Inflammatory macrophage (primary cell): ENCODE measurements at regions not wholly inside any gene's neighbourhood (a gene's known extent, or its start where the extent isn't known, plus 50 kb on each side); places are given as distances from the start of the nearest gene placed in this dataset.
"Not testable (repeated sequence)": the region's sequence is repeated elsewhere in the genome, so short reads cannot be mapped to it uniquely, and the experiment has no call there.

Experiments used
- DNase-seq, 2 donors: peaks; one replicate each; pipeline ENCODE4 v3.0.0-alpha.2; 2020 to 2022

DNA sequence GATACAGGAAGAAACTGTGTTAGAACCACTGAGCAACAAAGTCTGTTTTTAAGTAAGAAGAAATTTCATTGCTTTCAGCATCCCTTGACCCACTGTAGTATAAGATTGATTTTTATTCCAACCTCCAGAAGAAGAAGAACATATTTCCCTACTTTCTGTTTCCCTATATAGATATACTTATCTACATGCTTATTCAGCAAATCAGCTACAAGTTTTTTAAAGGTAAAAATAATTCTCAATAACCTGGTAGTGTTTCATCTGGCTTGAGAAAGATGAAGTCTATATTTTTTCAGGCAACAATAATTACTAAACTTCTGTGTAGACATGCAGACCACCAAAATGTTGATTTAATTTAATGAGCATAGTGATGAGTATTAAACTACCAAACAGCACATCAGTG is 201.0 kb downstream of the OSTF1 start:
- no peak for DNase-seq

DNA sequence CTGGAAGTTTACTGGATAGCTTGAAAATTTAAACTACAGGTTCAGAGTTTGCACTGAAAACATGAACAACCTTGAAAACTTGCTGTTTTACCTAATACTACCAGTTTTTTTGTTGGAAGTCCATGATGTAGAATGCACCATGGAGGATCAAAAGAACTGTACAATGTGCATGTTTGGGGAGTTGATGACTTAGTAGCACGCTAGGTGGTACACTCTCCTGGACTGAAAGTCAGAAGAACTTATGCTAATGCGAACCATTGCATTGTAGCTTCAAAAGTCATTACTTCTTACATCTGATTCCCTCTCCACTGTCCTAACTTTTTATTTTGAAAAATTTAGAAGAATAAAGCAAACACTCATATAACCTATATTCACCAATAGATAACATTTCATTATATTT is 211.0 kb downstream of the OSTF1 start:
- no peak for DNase-seq

DNA sequence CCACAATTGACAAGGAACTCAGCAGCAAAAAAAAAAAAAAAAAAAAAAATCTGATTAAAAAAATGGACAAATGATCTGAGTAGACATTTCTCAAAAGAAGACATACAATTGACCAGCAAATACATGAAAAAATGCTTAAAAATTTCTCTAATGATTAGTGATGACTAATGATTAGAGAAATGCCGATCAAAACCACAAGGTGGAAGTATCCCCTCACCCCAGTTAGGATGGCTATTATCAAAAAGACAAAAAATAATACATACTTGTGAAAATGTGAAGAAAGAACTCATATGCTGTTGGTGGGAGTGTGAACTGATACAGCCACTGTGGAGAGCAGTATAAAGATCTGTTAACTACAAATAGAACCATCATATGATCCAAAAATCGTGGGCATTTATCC is 245.3 kb downstream of the OSTF1 start:
- no peak for DNase-seq

DNA sequence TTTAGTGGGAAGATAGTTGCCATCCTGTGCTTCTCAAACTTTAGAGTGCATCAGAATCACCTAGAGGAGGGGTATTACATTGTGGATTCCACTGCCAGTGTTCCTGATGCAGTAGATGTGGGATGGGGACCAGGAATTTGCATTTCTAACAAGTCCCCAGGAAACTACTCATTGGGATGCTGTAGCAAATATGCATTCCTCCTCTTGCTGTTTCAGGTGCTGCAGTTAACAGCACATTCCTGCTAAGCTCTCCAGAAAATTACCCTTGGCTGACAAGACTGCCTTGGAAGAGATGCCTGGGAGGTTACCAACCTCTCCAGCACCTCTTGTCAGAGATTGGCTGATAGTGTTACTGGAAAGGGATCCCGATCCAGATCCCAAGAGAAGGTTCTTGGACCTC is 270.5 kb downstream of the OSTF1 start:
- DNase-seq, result no peak

DNA sequence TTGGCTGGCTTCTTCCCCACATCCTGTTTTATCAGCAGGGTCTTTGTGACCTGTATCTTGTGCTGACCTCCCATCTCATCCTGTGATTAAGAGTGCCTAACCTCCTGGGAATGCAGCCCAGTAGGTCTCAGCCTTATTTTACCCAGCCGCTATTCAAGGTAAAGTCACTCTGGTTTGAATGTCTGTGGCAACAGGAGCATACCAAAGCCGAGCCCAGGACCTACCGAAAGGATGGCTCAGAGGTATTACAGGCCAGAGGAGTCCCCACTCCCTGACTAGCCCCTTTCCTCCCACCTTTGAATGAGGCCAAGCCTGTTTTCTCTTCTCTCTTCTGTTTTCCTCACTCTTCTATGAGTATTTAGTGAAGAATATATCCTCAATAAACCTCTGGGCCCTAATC is 271.3 kb downstream of the OSTF1 start:
- DNase-seq, result no peak

DNA sequence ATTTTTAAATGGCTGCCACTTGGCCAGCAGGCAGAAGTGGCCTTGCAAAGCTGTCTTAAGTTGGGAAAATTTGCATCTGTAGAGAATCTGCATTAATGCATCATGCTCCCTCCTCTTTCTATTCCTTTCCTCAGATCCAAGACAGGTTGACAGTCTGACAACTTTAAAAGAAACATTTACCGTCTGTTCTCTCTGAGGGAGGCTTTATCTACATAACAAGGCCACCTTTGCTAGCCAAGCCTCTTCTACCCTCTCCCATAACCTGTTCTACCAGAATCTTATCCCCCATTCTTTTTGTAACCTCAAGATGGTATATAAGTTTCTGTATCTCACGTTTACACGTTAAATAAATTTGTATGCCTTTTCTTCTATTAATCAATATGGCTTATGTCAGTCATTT is 271.9 kb downstream of the OSTF1 start:
- DNase-seq, result no peak

DNA sequence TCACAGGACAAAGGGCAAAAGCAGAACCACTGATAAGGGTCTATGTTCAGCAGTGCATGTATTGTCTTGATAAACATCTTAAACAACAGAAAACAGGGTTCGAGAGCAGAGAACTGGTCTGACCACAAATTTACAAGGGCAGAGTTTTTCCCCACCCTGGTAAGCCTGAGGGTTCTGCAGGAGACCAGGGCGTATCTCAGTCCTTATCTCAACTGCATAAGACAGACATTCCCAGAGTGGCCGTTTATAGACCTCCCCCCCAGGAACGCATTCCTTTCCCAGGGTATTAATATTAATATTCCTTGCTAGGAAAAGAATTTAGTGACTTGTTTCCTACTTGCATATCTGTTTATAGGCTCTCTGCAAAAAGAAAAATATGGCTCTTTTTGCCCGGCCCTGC is 274.1 kb downstream of the OSTF1 start:
- DNase-seq, result not testable (repeated sequence)

DNA sequence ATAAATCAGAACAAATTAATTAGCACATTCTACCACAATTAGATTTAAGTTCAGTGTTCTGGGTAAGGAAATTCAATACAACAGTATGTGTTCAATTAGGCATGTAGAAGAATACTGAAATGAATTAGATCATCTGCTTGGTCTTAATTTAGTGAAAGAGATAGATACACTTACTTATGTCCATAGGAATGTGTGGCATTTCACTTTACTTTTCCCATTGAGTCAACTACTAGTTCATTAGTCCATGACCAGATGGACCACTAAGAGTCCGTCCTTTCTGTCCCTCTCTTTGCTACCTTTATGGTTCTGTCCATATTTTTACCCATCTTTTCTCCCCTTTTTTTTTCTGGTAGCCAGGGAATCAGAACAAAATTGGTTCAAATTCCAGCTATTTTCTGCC is 276.9 kb downstream of the OSTF1 start:
- DNase-seq, result no peak

DNA sequence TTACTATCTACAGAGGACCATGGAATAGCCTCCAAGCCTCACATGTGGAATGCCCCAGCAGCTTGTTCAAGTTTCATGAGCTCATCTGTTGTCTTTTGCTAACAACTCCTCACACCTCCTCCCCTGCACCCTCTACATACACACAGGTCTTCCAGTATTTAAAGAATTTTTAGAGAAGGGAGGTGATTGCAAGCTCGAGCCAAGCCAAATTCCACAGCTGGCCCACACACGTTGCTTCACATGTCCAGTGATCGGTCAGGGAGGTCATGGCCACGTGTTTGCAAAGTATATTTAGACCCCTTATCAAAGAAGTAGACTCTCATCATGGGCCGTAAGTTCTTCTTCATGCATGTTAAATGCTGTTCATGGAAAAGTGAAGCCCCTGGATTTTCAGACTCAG is 281.7 kb downstream of the OSTF1 start:
- no peak for DNase-seq

DNA sequence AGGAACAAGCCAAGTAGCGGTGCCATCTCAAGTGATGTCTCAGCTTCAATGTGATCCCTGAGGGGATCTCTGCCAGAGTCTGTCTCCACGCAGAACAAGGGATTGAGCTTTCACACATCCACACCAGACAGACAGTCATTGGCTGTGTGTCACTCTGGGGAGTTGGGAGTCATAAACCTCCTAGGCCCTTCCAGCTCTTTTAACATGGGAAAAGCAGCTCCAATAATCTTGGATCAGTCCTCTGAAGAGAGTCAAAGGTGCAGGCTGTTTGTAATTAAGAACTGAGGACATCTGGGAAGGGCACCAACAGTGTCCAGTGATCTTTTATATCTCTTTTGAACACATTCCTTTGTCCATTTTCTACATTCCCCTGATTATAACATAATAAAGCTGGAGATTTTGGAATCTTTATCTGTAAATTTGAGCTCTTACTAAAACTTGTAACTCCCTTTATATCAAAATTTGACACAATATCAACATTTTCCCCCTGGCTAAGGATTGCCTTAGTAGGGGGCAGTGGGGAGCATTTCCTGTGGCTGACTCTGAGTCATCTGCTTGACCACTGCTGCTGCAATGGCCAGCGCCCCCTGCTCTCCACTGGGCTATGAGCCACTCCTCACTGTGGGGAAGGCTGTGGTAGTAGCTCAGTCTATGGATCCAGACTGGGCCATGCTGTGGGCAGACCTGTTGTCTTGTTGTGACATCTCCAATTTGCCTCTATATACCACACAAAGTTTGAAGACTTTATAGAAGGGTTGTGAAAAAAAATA is 284.4 kb downstream of the OSTF1 start:
- DNase-seq, result no peak

DNA sequence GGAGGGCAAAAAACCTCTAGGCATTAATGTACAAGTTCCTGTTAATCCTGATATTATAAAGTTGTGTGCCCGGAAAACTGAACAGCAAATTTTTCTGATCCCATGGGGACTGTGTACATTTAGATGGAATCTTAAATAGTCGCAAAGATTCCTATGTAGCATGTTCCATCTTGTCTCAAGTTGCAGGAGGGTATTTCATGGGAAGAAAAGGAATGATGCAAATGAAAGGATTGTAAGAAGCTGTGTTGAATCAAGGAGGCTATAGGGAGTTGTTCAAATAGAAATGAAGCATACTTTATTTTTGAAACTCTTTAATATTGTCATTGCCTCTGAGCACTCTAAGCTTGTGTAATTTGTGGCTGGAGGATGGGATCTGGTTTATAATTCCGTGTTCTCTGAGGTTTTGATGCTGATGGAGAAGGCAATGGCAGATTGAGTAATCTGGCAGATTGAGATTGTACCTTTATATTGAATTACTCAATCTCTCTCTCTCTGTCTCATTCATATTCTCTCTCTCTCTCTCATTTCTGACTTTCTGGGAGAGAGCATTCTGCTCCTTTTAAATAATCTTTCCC is 288.5 kb downstream of the OSTF1 start:
- no peak for DNase-seq

DNA sequence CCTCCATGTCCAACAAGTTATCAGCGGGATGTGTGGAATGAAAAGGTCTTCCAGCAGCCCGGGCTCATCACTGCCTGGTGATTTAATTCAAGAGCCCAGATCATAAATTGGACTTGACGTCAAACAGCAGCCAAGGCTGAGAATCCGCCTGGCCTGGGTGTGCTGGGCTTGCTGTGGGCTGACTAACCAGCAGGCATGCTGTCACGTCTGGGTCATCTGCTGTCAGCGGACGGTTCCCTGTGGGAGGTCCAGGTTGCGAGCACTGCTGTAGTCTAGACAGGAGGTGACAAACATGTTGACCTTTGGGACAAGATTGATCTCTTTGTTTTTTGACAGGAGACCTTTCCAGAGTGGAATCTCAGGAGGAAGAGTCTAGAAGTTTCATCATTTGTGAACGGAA is 289.7 kb downstream of the OSTF1 start:
- DNase-seq, result no peak

DNA sequence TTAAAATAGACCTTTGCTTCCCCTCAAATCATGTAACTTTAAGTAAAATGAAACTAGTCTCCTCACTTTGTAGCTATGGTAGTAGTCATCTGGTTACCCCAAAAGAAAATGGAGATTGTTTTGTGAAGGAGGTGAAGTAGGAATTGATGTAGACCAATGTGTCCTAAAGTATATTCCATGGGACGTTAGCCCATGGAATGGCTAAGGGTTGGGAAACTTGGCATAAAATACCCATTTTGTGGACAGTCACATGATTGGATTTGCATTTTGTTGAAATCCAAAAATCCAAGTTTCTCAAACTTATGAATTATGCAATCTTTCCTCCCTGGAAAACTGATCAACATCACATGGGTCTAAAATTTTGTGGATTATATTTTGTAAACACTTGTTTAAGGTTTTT is 290.6 kb downstream of the OSTF1 start:
- no peak for DNase-seq

DNA sequence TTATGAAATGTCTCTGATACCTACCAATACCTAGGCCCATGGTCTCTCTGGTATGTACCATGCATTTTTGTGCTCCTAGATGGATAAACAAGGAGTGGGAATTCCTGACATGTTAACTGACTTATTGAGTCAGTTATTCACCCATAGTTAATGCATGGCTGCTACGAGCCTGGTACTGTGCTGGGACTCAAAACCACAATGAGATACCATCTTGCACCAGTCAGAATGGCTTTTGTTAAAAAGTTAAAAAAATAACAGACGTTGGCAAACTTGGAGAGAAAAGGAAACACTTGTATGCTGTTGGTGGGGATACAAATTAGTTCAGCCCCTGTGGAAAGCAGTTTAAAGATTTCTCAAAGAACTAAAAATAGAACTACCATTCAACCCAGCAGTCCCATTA is 293.8 kb downstream of the OSTF1 start:
- DNase-seq, result no peak

DNA sequence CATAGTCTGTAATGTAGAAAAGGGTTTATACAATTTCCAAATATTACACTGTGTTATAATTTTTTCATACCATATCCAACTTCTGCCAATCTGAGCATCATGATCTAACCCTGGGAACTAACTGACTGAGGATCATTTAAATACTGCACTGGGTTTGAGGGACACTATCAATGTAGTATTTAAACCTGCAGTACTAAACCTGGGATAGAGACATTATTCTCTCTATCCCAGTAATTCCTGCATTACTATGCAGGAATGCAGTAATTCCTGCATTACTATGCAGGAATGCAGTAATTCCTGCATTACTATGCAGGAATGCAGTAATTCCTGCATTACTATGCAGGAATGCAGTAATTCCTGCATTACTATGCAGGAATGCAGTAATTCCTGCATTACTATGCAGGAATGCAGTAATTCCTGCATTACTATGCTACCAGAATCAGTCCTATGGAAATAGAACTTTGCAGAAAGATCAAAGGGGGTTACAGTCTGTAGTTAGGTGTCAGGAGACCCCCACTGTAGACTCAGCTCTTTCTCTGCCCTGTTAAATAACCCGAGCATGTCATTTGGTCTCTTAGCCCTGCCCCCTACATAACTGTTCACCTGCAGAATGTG is 295.2 kb downstream of the OSTF1 start:
- DNase-seq, result not testable (repeated sequence)

DNA sequence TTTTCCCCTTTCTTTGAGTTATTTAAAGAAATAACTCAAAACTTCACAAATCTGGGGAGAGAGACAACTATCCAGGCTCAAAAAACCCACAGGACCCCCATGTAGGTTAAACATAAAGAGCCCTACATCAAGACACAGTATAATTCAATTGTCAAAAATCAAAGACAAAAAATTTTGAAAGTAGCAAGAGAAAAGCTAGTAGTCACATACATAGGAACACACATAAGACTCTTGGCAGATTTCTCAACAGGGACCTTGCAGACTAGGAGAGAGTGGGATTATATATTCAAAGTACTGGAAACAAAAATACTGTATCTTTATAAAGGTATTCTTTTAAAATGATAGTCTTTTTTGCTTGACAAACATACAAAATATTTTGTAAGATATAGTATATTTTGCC is 296.9 kb downstream of the OSTF1 start:
- DNase-seq, result no peak

DNA sequence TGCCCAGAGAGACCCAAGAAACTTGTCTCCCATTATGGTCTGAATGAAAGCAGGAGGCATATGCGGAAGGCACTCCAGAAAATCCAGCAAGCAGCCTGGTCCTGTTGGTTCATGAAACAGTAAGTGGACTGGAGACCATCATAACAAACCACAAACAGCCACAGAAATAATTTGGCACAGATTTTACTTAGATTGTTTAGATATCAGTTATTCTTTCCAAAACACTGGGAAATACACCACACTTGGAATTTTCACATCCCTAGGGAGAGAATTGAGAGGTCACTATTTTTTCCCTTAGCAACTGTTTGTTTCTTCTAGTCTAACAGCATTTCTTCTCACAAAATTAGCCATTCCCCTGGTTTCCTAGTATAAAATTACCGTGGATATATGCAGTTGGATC is 300.8 kb downstream of the OSTF1 start:
- no peak for DNase-seq

DNA sequence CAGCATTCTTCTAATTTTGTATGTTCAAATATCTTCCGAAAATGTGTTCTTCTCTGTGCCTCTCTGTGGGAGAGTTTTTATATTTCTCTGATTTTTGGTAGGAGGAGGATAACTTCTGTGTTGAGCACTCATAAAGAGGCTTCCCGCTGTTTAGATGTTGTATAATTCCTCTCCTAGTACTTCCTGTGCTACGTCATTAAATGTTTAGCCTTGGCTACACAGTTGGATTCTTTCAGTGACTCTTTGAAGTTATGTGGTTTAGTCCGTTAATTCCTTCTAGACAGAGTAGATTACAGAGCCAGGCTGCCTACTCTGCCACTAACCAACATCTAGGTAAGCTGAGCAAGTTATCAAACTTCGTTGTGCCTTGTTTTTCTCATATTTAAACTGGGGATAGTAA is 302.6 kb downstream of the OSTF1 start:
- no peak for DNase-seq

DNA sequence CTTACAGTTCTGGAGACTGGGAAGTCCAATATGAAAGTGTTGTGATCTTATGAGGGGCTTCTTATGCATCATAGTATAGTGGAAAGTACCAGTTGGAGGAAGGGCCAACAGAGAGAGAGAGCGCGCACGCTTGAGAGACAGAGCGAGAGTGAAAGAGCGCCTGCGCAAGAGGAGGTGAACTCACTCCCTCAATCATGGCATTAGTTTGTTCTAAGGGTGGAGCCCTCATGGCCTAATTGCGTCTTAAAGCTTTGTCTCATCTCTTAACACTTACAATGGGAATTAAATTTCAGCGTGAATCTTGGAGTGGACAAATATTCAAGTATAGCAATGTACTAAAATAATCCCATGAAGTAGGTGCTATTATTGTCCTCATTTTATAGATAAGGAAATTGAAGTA is 303.2 kb downstream of the OSTF1 start:
- DNase-seq, result no peak

DNA sequence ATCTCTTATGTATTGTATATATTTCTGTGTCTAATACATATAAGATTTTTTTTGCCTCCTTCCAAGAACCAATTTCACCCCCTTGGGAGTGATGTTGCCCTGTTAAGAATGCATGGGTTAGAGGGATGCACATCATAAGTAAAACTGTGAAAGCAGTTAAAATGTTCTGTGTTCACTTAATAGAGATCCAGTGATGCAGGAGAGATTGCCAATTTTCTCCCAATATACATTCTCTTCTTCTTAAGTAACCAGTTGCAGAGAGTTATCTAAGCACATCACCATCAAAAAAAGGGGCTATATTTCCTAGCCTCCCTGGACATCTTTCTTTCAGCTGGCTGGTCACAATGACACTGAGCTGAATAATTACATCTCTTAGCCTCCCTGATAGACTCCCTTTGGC is 307.0 kb downstream of the OSTF1 start:
- no peak for DNase-seq

DNA sequence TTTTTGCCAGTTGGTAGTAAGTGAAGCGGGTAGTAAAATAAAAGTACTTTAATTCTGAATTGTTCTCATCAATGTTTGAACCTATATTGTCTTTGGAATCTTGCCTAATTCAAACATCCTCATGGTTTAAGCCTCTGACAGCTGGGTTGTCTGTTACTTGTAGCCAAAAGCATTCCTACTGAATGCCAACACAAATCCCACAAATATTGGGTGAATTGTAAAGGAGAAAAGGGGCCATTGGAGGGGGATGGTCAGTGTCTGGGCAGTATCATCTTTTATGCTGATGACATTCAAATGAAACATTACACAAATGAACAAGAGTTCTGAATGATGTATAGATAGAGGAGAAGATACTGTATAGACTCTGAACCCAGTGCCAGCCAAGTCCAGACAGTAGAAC is 309.5 kb downstream of the OSTF1 start:
- no peak for DNase-seq

DNA sequence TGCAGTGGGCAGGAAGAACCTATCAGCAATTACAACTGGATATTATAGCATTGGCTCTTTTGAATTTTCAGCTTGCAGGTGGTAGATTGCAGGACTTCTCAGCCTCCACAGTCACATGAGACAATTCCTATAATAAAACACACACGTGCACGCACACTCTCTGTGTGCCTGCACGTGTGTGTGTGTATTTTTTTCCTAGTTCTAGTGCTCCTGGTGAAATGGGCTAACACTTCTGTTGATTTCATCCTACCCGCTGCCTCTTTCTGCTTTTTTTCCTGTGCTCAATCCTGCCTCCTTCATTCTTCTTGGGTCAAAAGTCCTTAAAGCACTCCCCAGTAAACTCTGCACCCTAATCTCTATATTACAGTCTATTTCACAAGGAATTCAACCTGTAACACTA is 320.1 kb downstream of the OSTF1 start:
- no peak for DNase-seq

DNA sequence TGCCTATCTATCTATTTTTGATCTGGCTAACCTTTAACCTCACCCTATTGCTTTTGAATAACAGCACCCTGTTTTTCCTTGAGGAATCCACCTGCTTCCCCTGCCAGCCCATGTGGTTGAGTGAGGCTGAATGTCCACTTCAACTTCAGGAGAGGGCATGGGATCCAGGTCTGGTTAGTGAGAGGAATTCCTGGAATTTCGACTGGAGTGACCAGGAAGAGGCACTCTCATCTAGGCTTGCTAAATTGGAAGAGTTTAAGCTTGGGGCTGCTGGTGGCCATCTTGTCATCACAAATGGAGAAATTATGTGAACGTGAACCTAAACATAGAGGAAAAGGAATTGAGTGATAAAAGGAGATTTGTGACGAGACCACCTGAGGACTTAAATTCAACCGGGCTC is 322.1 kb downstream of the OSTF1 start:
- DNase-seq, result no peak

DNA sequence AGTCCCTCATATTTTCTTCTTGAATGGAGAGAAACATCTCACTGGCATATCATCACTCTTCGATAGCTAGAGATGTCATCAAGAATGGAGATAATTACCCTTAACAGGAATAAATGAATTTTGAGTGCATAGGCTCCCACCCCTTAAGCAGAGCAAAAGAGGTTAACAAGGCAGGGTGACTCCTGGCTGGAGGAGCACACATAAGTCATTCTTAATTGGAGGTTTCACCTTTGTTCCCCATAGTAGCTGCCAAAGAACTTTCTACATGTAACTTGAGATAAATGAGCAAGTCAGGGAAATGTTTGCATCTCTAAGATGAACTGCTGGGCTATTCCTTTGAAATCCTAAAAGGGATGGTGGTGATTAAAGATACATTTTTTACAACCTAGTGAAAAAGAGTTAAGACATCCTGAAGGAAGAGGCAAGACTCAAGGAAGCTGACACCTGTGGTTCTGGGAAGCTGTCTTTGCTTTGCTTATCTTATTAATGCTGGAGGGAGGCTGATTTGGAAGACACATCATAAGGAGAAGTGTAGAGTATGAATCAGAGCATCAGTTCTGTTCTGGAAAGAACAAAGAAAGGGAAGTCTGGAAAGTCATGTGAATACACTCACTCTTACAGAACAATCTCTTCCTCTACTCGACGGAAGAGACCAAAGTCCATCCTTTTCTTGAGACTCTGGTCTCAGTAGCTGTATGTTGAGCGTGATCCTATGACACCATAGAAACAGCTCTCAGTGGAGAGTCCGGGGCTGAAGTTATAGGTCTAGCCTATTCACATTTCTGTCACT is 326.3 kb downstream of the OSTF1 start:
- peak; percentile 1 to 19 for DNase-seq
